NCI-H2029 (cell line): ENCODE measurements at regions not wholly inside any gene's neighbourhood (a gene's known extent, or its start where the extent isn't known, plus 50 kb on each side); places are given as distances from the start of the nearest gene placed in this dataset.
"Not testable (repeated sequence)": the region's sequence is repeated elsewhere in the genome, so short reads cannot be mapped to it uniquely, and the experiment has no call there.

Experiments
- DNase-seq: peaks from one replicate; lab custom pipeline; 2025; lab: John Stamatoyannopoulos, UW

DNA sequence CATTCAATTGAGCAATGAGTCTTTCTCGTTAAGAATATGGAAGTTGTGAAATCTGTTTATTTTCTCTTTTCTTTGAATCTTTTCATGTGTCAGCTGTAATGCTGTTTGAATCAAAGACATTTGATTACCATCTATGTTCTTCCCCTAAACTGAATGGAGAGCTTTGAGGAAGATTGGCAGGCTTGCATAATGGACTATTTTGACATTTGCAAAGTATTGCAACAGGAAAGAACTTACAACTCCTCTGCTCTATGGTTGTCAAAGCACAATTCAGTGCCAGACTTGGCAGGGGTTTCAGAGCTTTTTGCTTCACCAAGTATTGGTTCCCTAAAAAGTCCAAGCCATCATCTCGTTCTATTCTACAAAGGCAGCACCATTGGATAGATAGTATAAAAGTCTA lies 549.0 kb upstream of the NUDT12 start:
- no peak for DNase-seq

DNA sequence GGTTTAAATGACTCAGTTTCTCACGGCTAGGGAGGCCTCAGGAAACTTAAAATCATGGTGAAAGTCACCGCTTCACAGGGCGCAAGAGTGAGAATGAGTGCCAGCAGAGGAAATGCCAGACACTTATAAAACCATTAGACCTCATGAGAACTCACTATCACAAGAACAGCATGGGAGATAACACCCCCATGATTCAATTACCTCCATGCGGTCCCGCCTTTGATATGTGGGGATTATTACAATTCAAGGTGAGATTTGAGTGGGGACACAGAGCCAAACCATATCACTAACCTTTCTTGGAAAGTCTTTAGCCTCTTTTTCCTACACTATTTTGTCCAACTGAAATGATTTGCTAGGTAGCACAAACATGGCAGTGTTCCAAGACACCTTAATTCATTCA lies 533.9 kb upstream of the NUDT12 start:
- DNase-seq = no peak

DNA sequence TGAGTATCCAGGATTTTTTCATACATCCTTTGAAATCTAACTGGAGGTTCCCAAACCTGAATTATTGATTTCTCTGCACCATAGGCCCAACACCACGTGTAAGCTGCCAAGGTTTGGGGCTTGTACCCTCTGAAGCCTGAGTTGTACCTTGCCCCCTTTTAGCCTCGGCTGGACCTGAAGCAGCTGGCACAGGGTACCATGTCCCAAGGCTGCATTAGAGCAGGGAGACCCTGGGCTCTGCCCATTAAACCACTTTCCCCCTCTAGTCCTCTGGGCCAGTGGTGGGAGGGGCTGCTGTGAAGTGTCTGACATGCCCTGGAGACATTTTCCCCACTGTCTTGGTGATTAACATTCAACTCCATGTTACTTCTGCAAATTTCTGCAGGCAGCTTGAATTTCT lies 532.9 kb upstream of the NUDT12 start:
- DNase-seq = no peak

DNA sequence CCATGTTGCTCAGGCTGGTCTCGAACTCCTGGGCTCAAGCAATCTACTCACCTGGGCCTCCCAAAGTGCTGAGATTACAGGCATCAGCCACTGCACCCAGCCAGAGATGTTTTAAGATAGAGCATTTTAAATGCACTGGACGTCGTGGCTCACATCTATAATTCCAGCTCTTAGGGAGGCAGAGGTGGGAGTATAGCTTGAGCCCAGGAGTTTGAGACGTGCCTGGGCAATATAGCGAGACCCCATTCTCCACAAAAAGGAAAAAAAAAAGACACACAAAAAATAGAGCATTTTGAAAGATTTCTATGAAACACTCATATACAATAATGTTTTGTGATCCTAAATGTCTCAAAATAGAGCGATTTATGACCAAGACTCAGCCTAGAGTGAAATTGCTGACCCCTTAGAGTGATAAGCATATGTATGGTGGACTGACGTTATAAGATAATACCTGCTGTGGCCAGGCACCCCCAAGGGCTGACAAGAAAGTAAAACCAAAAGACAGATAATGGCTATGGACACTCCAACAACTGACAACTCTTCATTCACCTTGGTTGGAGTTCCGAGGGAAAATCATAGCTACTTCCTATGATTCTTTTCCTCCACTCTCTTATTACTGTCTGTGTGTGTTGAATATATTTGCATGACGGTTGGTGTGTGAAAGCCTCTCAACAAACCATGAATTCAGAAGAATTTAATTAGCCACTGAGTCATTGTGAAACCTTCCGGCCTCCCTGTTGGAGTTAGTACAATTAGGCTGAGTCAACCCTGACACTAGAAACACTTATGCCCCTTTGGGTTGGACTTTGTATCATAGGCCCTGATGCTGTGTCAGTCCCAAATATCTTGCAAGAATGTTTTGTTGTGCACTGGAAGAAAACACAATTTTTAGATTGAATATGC lies 526.5 kb upstream of the NUDT12 start:
- DNase-seq = no peak

DNA sequence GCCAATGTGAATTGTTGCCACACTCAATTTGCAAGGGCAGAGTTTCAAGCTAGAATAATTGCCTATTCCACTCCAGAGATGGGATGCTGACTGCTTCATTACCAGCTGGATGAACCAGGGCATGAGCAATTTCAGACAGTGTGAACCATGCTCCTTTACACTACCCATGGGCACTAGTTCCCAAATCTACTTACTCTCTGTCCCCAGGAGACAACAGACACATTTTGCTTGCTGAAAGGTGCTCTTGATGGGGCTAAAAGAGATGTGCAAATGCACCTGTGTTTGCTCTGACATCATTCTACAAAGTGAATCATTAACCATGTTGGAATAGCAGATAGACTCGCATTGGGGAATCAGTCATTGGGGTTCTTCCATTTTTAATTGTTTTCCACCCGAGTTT lies 522.3 kb upstream of the NUDT12 start:
- peak; percentile 60 for DNase-seq

DNA sequence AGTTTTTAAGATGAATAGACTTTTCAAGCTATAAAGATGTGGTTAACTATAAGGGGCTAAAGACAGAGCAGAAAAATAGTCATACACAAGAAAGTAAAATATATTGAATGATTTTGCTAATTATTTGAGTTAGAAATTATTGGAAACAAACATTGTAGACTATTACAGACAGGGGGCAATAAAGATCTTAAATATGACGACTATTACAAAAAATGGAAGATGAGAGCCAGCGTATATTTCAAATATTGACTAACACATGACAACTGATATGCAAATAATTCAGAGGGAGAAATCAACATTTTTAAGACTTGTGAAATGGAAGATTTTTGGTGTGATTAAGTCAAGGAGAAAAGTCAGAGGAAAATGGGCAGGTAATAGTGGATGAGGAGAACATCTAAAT lies 520.2 kb upstream of the NUDT12 start:
- no peak for DNase-seq

DNA sequence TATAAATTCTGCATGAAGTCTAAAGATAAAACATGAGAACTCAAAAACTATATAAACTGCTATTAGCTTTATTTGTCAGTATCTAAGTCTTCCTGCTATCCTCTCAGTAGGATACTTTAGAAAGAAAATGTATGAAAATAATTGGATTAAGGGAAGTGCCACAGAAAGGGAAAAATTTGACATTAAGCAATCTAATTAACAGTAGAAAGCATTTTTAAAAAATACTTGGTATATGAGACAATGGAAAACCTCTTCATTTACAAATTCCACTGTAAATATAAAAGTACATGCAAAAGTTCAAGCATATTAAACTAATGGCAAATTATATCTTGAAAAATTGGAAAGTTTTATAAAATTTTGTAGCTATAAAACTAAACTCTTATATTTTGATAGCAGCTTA lies 518.6 kb upstream of the NUDT12 start:
- DNase-seq = no peak

DNA sequence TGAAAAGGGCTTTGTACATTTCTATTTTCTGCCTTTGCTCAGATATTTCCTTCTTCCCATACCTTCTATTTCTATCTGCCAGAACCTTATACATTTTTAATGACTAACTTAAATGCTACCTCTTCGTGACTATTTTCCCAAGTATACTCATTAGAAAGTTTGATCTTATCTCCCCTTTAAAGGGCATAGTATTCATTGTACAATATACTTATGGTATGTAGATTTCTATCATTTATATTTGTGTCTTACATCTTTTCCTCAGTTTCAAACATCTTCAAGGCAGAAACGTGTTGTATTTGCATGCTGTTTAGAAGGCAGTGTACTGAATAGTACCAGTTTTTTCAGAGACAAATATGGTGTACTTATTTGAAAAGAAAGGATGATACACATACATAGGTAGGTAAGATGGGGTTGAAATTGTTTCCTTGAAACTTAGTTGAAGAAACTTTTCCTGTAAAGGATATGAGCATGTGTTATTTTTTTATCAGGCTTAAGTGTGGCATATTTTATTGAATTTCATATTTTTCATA lies 518.1 kb upstream of the NUDT12 start:
- no peak for DNase-seq

DNA sequence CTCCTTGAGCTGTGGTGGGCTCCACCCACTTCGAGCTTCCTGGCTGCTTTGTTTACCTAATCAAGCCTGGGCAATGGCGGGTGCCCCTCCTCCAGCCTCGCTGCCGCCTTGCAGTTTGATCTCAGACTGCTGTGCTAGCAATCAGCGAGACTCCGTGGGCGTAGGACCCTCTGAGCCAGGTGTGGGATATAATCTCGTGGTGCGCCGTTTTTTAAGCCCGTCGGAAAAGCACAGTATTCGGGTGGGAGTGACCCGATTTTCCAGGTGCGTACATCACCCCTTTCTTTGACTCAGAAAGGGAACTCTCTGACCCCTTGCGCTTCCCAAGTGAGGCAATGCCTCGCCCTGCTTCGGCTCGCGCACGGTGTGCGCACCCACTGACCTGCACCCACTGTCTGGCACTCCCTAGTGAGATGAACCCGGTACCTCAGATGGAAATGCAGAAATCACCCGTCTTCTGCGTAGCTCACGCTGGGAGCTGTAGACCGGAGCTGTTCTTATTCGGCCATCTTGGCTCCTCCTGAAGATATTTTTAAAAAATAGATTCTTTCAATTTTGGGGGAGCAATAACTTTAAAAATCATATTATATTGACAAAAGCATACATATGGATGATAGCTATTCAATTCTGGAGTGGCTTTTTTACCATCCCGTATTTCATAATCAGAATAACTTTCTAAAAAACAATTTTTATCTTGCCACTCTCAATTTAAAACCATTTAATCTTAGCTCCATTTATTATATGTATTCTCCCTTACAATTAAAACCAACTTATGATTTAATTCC lies 517.5 kb upstream of the NUDT12 start:
- not testable (repeated sequence) for DNase-seq

DNA sequence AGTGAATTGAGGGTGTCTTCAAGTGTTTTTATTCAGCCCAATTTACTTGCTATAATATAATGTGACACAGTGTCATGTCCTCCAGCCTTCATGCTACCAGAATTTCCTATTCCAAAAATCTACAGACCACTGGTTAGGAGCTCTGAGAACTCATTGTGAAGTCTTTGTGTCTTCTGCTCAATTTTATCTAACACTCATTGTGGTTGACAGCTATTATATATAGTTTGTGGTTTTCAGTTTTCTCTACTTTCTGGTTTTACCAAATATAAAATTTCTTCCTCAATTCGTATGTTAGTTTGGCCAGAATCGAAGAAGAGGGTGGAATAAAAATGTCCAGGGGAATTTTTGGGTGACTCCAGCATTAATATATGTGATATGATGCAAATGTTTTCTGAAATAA lies 509.3 kb upstream of the NUDT12 start:
- no peak for DNase-seq

DNA sequence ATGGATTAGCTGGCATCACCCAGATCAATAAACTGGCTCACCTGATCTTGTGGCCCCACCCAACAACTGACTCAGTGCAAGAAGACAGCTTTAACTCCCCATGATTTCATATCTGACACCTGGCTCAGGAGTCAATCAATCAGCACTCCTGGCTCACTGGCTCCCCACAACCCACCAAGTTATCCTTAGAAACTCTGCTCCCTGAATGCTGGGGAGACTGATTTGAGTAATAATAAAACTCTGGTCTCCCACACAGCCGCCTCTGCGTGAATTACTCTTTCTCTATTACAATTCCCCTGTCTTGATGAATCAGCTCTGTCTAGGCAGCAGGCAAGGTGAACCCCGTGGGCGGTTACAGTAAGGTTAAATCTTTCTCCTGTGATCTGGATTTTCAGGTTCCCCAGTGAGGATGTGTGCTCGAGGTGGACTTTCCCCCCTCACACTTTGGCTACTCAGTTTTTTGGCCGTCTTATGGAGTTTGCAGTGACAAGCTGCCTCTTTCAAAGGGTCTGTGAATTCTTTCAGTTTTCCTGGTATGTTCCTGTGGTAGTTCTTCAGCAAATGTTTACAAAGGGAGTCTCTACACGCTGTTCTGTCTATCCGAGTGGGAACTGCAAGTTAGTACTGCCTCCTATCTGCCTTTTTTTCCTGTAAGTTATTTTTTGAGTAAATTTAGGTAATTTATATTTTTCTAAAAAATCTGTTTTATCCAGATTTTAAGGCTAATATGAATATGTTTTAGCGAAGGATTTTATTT lies 500.2 kb upstream of the NUDT12 start:
- no peak for DNase-seq

DNA sequence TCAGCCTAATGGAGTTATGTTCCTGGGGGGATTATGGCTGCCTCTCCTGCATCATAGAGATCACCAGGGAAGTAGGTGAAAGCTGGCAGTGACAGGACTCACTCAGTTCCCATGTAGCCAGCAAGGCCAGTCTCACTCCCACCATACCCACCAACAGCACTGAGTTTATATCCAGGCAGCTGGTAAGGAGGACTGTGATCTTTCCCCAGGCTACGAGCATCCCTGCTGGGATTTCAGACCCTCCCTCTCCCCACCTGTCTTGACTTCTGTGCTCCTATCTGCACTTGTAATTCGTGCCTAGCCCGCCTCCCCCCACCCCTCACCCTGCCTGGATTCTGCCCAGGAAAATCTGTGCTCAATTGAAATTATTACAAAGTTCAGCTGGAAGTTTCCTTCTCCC lies 499.1 kb upstream of the NUDT12 start:
- DNase-seq = no peak

DNA sequence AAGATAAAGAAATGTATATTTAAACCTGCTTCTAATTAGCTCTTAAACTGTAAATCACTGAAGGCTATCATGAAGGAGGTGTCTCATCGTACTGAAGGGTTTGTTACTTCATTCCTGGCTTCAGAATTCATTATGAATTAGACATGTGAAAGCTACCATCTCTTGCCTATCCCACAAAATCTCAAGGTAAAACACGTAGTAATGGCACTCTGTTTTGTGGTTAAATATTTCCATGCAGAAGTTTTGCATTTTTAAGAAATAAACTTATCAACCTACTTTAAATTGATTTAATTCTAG lies 490.7 kb upstream of the NUDT12 start:
- no peak for DNase-seq

DNA sequence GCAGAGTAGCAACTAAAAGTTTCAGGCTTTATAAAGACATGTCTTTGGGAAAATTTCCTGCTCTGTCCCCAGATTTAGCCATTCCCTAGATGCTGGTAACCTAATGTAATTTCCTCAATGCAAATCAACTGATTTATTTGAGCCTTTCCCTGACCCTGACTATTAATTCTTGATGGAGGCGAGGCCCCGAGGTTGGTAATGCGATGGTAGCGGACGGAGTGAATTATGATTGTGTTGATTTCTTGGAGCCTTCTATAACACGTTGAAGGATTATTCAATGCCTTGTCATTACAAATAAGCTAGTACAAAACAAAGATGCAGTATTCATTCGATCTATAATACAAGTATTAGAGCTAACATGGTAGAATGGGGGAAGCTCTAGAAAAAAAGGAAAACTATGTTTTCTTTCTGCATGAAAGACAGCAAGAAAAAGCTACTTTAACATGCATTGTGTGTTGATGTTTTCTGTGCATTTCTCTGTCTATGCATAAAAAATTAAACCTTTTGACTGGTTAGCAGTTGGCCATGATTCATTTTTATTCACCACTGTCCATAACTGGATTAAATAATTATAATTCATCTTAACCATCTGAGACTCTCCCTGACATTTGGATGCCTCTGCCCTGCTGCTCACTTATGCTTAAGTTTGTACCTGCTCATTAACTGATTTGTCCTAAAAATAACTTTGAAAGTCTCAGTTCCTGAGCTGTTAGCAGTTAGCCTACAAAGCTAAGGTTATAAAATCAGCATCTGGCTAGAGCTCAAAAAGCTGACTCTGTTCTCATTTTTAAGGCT lies 490.2 kb upstream of the NUDT12 start:
- no peak for DNase-seq

DNA sequence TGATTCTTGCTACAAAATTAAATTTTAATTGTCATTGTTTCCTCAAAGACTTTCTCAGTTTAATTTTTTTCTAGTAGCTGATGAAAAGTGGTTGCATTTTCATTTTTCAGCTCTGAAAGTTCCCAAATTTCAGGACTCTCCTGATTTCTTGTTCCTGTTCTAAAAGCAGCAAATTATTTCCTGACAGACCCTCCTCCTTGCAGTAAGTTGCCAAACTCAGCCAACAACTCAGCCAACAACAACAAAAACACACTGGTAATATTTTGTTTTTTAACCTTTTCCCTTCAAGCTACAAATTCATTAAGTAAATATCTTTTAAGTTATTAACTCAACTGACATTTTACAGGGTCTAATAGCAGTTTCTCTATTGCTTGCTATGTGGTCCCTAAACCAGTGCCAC lies 487.8 kb upstream of the NUDT12 start:
- no peak for DNase-seq

DNA sequence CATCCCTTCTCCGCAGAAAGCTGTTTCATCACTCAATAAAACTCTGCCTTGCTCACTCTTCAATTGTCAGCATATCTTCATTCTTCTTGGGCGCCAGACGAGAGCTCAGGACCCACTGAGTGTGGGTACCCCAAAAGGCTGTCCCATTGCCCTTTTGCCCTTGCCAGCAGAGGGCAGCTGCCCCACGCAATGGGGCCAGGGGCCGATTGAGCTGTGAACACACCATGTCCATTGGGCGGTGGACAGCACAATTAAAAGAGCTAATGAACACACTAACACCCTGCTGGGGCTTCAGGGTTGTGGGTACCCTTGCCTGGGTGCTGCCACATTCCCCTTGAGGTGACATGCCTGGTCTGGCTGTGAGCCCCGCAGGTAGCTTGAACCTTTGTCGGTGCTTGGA lies 487.2 kb upstream of the NUDT12 start:
- no peak for DNase-seq

DNA sequence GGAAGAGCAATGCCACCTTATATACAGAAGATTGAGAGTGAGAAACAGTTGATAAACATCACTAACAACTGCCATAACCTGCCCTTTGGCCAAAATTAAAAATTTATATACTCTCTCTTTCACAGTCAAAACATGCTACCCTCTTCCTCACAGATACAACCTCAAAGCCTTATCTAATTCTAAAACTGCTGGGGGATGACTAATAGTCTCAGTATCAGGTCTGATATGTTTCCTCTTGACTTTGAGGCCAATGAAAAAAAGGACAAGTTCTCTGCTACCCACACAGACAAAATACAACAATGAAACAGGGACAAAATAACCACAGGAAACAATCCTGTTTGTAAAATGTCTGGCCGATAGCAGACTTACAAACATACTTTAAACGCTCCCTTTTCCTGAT lies 485.6 kb upstream of the NUDT12 start:
- DNase-seq = no peak

DNA sequence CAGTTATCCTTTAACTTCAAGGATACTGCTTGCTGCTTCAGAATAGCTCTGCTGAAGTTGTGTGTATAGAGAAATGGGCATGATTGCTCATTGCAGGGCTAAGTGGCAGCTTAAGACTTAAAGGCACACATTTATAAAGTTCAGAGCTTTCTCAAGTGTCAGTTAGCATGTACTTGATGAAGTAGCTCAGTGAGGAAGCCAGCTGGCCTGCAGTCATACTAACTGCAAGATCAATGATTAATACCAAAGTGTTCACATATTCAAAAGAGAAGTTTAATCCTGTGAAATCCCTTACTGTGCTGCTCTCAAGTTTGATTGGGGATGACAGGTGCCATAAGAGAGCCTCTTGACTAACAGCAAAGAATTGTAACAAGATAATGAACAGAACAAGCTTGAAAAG lies 483.4 kb upstream of the NUDT12 start:
- DNase-seq = no peak

DNA sequence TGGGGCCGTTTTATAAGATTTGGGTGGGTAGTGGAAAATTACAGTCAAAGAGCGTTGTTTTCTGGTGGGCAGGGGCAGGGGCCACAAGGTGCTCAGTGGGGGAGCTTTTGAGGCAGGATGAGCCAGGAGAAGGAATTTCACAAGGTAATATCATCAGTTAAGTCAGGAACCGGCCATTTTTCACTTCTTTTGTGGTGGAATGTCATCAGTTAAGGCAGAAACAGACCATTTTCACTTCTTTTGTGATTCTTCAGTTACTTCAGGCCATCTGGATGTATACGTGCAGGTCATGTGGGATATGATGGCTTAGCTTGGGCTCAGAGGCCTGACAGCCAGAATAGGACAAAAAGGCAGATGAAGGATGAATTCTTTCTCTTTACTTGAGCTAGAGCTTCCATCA lies 477.3 kb upstream of the NUDT12 start:
- DNase-seq = not testable (repeated sequence)

DNA sequence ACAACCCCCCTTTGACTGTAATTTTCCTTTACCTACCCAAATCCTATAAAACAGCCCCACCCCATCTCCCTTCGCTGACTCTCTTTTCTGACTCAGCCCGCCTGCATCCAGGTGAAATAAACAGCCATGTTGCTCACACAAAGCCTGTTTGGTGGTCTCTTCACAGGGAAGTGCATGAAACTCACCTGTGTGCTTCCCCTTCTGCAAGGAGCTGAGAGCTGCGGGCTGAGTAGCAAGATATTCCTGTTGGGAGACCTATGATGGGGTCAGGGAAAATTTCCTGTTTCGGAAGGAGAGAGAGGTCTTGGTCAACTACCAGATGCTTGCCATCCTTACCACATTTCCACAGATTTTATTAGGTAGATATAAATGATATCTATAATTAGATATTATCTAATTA lies 474.5 kb upstream of the NUDT12 start:
- not testable (repeated sequence) for DNase-seq

DNA sequence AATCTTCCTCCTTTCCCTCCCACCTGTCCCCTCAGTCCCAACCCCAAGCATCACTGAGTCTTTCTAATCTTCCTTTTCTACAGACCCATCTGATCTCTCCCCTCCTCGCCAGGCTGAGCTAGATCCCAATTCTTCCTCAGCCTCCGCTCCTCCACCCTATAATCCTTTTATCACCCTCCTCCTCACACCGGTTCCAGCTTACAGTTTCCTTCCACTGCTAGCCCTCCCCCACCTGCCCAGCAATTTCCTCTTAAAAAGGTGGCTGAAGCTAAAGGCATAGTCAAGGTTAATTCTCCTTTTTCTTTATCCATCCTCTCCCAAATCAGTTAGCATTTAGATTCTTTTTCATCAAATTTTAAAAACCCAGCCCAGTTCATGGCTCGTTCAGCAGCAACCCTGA lies 470.6 kb upstream of the NUDT12 start:
- not testable (repeated sequence) for DNase-seq

DNA sequence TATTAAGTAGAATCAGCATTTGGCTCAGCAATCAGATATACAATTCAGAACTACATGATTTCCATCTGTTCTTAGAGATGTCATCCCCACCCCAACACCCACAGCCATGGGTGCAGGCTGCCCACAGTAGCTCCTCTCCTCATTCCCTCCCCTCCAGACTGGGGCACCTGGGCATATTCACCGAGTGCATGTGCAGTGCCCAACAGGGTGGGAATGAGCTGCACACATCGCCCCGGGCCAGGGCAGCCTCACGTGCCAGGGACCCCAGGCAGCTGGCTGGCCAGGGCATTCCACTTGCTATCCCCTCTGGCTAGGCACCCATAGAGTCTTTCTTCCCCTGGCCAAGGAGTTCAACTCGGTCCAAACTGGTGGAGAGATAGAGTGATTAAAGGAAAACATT lies 461.9 kb upstream of the NUDT12 start:
- DNase-seq = no peak
